Stimulated activated CD8-positive, alpha-beta memory T cell treated with anti-CD3 and anti-CD28 coated beads, Interleukin-4, amount 100 ng/mL, for 4 hours (primary cell): ENCODE measurements at regions not wholly inside any gene's neighbourhood (a gene's known extent, or its start where the extent isn't known, plus 50 kb on each side); places are given as distances from the start of the nearest gene placed in this dataset.
"Not testable (repeated sequence)": the region's sequence is repeated elsewhere in the genome, so short reads cannot be mapped to it uniquely, and the experiment has no call there.

Experiments used
- DNase-seq, 2 donors: peaks; one replicate each; pipeline ENCODE4 v3.0.0-alpha.2; 2020; ENCODE audit warnings: low read depth in 2 of 2, low spot score in 1 of 2

GRCh38 chr2:17136877-17137276 lies 381.4 kb downstream of the RAD51AP2 start:
- no peak for DNase-seq

- no peak for DNase-seq
Measured at GRCh38 chr2:17136231-17136630, 382.0 kb downstream of the RAD51AP2 start.

GRCh38 chr2:17135619-17136018 lies 382.6 kb downstream of the RAD51AP2 start:
- no peak for DNase-seq

- no peak for DNase-seq
Measured at GRCh38 chr2:17133052-17133671, 385.1 kb downstream of the RAD51AP2 start.

GRCh38 chr2:17130627-17131026 lies 387.6 kb downstream of the RAD51AP2 start:
- not testable (repeated sequence) for DNase-seq

GRCh38 chr2:17125989-17126620 lies 392.1 kb downstream of the RAD51AP2 start:
- no peak for DNase-seq

GRCh38 chr2:17124575-17125318 lies 393.5 kb downstream of the RAD51AP2 start:
- DNase-seq: no peak

- no peak for DNase-seq
Measured at GRCh38 chr2:17122887-17123501, 395.2 kb downstream of the RAD51AP2 start.

- DNase-seq: no peak
Measured at GRCh38 chr2:17115466-17115865, 402.8 kb downstream of the RAD51AP2 start.

- no peak for DNase-seq
Measured at GRCh38 chr2:17115042-17115441, 403.2 kb downstream of the RAD51AP2 start.

- DNase-seq: no peak
Measured at GRCh38 chr2:17107871-17108270, 410.4 kb downstream of the RAD51AP2 start.

- DNase-seq: no peak
Measured at GRCh38 chr2:17107151-17107550, 411.1 kb downstream of the RAD51AP2 start.

- DNase-seq: no peak
Measured at GRCh38 chr2:17106418-17106817, 411.8 kb downstream of the RAD51AP2 start.

- no peak for DNase-seq
Measured at GRCh38 chr2:17104454-17104853, 413.8 kb downstream of the RAD51AP2 start.

- DNase-seq: no peak
Measured at GRCh38 chr2:17101596-17101995, 416.6 kb downstream of the RAD51AP2 start.

GRCh38 chr2:17101091-17101490 lies 417.1 kb downstream of the RAD51AP2 start:
- no peak for DNase-seq

- DNase-seq: no peak
Measured at GRCh38 chr2:17095340-17095739, 422.9 kb downstream of the RAD51AP2 start.

- DNase-seq: no peak
Measured at GRCh38 chr2:17093712-17094111, 424.5 kb downstream of the RAD51AP2 start.

GRCh38 chr2:17086990-17087389 lies 421.4 kb upstream of the CYRIA start:
- no peak for DNase-seq

GRCh38 chr2:17085546-17086202 lies 420.0 kb upstream of the CYRIA start:
- no peak for DNase-seq

- no peak for DNase-seq
Measured at GRCh38 chr2:17084877-17085276, 419.2 kb upstream of the CYRIA start.
